GM18520 (cell line): ENCODE measurements at regions not wholly inside any gene's neighbourhood (a gene's known extent, or its start where the extent isn't known, plus 50 kb on each side); places are given as distances from the start of the nearest gene placed in this dataset.
"Not testable (repeated sequence)": the region's sequence is repeated elsewhere in the genome, so short reads cannot be mapped to it uniquely, and the experiment has no call there.

ENCODE experiments used
- ATAC-seq: cut with Tn5 transposase; IDR thresholded peaks from one replicate; pipeline ENCODE4 v1.9.1; 2021; ENCODE audit not compliant: unreplicated experiment

- ATAC-seq = no peak
These were observed 145.7 kb upstream of the RORA start for GRCh38 chr15:61374848-61375247.

GRCh38 chr15:61367953-61368352, 138.9 kb upstream of the RORA start:
- ATAC-seq = no peak

- no peak for ATAC-seq
These were observed 135.8 kb upstream of the RORA start for GRCh38 chr15:61364871-61365270.

GRCh38 chr15:61362912-61363311, 133.8 kb upstream of the RORA start:
- ATAC-seq = not testable (repeated sequence)

GRCh38 chr15:61344293-61344692, 115.2 kb upstream of the RORA start:
- ATAC-seq = no peak

- no peak for ATAC-seq
These were observed 113.3 kb upstream of the RORA start for GRCh38 chr15:61342390-61342789.

- no peak for ATAC-seq
These were observed 110.4 kb upstream of the RORA start for GRCh38 chr15:61339516-61339915.

GRCh38 chr15:61337541-61337940, 108.4 kb upstream of the RORA start:
- no peak for ATAC-seq

GRCh38 chr15:61336026-61336638, 107.0 kb upstream of the RORA start:
- ATAC-seq = no peak

- ATAC-seq = not testable (repeated sequence)
These were observed 105.6 kb upstream of the RORA start for GRCh38 chr15:61334714-61335113.

GRCh38 chr15:61331019-61331418, 101.9 kb upstream of the RORA start:
- no peak for ATAC-seq

- peak; percentile 34 for ATAC-seq
These were observed 98.0 kb upstream of the RORA start for GRCh38 chr15:61327019-61327631.

- ATAC-seq = no peak
These were observed 90.8 kb upstream of the RORA start for GRCh38 chr15:61319892-61320291.

- no peak for ATAC-seq
These were observed 89.9 kb upstream of the RORA start for GRCh38 chr15:61318802-61319525.

GRCh38 chr15:61318301-61318700, 89.2 kb upstream of the RORA start:
- no peak for ATAC-seq

- no peak for ATAC-seq
These were observed 86.4 kb upstream of the RORA start for GRCh38 chr15:61315471-61315870.

GRCh38 chr15:61314427-61314826, 85.3 kb upstream of the RORA start:
- ATAC-seq = no peak

- no peak for ATAC-seq
These were observed 80.5 kb upstream of the RORA start for GRCh38 chr15:61309617-61310016.

GRCh38 chr15:61309031-61309511, 80.0 kb upstream of the RORA start:
- no peak for ATAC-seq

GRCh38 chr15:61308437-61308836, 79.3 kb upstream of the RORA start:
- ATAC-seq = no peak

- no peak for ATAC-seq
These were observed 78.4 kb upstream of the RORA start for GRCh38 chr15:61307474-61307873.

GRCh38 chr15:61301701-61302100, 72.6 kb upstream of the RORA start:
- ATAC-seq = no peak
